ENCODE measurements at regions not wholly inside any gene's neighbourhood (a gene's known extent, or its start where the extent isn't known, plus 50 kb on each side); places are given as distances from the start of the nearest gene placed in this dataset.

DNA sequence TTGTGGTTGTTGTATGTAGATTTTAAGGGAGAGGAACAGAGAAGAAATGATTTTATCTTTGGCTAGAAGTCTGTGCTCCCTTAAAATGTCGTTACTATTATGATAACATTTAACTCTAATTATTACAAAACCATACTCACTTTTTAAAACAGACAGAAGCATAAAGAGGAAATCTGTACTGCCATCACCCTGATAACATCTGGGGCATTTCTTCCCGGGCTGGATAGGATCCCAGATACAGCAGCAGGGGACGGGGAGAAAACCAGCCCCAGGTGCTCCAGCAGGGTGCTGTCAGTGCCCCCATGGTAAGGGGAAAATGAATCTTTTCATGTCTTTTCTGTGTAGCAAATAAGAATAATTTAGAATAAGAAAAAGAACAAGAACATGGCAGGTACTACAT lies 139.4 kb upstream of the IRX6 start:
- peaks cover 3% of the 10 kb centered on the region; the same call in 1 of the 2 replicates for H3K27me3 ChIP-seq (ENCODE audit: insufficient read depth, low read length)
- H3K9ac ChIP-seq (ENCODE audit: low read depth, low read length): no peak overlapping the region
- no peaks in the 10 kb centered on the region for H3K36me3 ChIP-seq (ENCODE audit: insufficient read depth, low read depth, low read length)
- no peak overlapping the region for H3K4me3 ChIP-seq (ENCODE audit: low read length)
- no peaks in the 10 kb centered on the region for H3K9me3 ChIP-seq (ENCODE audit: insufficient read depth, low read depth, low read length)
- H3K27ac ChIP-seq (ENCODE audit: low read length): no peak overlapping the region
- peaks cover 15% of the 10 kb centered on the region for H3K4me1 ChIP-seq (ENCODE audit: insufficient read depth, low read length)

DNA sequence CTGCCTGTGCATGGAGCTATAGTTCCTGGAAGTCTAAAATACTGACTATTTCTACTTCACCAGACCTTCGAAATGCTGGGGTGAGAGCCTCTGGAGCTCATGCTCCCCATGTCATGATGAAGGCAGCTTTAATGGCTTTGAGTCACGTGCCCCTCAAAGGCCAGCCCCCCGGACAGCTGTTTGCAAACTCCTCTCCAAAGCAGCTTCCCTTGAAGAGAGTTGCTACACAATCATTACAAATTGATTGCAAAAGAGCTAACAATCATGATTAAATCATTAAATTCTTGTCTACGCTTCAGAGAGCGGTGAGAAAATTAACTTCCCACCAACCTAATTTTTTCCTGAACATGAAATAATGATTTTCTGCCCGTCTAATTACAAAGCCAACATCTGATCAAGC lies 134.8 kb upstream of the IRX6 start:
- Histone ChIP-seq H3K9ac (ENCODE audit: low read depth, low read length) (no peak overlapping the region), H3K27me3 (ENCODE audit: insufficient read depth, low read length) (peaks cover 5% of the 10 kb centered on the region; the same call in 1 of the 2 replicates), H3K27ac (ENCODE audit: low read length) (no peak overlapping the region), H3K36me3 (ENCODE audit: insufficient read depth, low read depth, low read length) (no peaks in the 10 kb centered on the region), H3K4me1 (ENCODE audit: insufficient read depth, low read length) (peaks cover 15% of the 10 kb centered on the region; the same call in 1 of the 2 replicates), H3K4me3 (ENCODE audit: low read length) (no peak overlapping the region; the same call in 1 of the 2 replicates), H3K9me3 (ENCODE audit: insufficient read depth, low read depth, low read length) (0 out of 2 replicates have a peak, but pooled peaks cover 4% of the 10 kb centered on the region)

DNA sequence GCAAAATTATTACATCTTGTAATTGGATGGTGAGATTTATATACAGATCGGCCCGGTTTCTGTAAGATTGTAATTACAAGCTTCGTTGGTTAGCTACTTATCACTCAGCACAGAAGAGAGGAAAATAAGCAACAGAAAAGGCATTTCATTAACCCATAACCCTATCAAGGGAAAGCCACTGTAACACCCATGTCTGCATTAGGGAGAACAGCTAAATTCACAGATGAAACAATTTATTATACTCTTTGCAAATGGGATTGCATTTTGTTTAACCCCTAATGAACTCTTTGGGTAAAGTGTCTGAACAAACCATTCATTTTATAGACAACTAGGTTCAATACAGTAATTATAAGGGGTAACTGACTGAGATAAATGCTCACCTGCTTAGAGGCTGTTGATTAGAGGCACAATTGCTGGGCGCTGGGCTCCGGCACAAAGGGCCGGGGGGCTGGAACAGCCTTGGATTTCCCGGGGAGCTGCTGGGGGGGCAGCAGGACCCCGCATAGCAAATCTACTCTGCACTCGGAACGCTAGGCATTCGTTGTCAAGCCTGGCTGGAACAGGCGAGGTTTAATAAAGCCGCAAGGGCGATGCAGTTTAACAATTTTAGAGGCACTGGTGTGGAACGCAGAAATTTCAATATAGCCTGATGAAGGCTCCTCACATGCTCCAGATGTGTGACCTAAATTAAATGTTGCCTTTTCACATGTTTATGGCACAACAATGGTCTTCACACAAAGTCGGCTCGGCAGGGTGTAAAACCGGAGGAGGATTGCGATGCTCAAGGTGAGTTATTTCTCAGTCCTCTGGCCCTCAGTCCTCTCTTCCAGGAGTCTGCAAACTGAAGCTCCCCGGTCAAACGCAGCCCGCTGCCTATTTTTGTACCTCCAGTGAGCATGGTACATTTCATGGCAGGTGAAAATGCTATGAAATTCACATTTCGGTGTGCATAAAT lies 134.0 kb upstream of the IRX6 start:
- Histone ChIP-seq H3K4me1 (ENCODE audit: insufficient read depth, low read length) (peaks cover 9% of the 10 kb centered on the region; the same call in 1 of the 2 replicates), H3K9me3 (ENCODE audit: insufficient read depth, low read depth, low read length) (0 out of 2 replicates have a peak, but pooled peaks cover 4% of the 10 kb centered on the region), H3K27me3 (ENCODE audit: insufficient read depth, low read length) (peaks cover 5% of the 10 kb centered on the region; the same call in 1 of the 2 replicates), H3K9ac (ENCODE audit: low read depth, low read length) (peak overlapping the region; percentile 30; the same call in 1 of the 2 replicates), H3K27ac (ENCODE audit: low read length) (no peak overlapping the region), H3K36me3 (ENCODE audit: insufficient read depth, low read depth, low read length) (no peaks in the 10 kb centered on the region), H3K4me3 (ENCODE audit: low read length) (peak overlapping the region; percentile 48; the same call in 1 of the 2 replicates)

DNA sequence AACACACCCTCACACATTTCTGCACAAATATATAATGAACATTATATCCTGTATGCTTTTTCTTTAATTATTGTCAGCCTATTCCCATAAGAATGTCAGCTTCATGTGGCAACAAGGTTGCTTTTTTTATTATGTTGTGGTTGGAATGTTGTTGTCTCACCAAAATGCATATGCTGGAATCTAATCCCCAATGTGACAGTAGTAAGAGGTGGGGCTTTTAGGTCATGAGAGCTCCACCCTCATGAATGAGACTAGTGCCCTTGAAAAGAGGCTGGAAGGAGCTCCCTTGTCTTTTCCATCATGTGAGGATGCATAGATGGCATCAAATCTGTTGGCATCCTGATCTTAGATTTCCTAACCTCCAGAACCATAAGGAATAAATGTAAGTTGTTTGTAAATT lies 131.3 kb upstream of the IRX6 start:
- Histone ChIP-seq H3K27me3 (ENCODE audit: insufficient read depth, low read length) (peaks cover 5% of the 10 kb centered on the region; the same call in 1 of the 2 replicates), H3K36me3 (ENCODE audit: insufficient read depth, low read depth, low read length) (no peaks in the 10 kb centered on the region), H3K9ac (ENCODE audit: low read depth, low read length) (no peak overlapping the region), H3K27ac (ENCODE audit: low read length) (no peak overlapping the region), H3K4me3 (ENCODE audit: low read length) (no peak overlapping the region), H3K4me1 (ENCODE audit: insufficient read depth, low read length) (peaks cover 9% of the 10 kb centered on the region; the same call in 1 of the 2 replicates), H3K9me3 (ENCODE audit: insufficient read depth, low read depth, low read length) (peaks cover 6% of the 10 kb centered on the region)

DNA sequence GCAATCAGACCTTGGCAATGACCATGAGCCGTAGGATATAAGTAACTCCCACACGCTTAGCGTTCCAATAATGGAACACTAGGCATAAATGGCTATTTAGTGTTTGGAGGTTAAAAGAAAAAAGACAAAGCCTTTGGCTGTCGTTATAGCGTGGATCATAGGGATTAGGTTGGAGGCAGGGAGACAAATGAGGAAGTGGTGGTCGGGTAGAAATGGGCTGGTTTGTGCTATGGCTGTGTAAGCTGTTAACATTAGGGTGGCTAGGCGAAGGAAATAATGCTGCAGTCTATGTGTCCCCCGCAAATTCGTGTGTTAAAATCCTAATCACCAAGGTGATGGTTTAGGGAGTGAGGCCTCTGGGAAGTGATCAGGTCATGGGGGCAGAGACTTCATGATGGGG lies 120.4 kb upstream of the IRX6 start:
- peaks cover 5% of the 10 kb centered on the region; the same call in 1 of the 2 replicates for H3K4me1 ChIP-seq (ENCODE audit: insufficient read depth, low read length)
- H3K27ac ChIP-seq (ENCODE audit: low read length): no peak overlapping the region
- H3K9me3 ChIP-seq (ENCODE audit: insufficient read depth, low read depth, low read length): peaks cover 11% of the 10 kb centered on the region
- no peak overlapping the region for H3K4me3 ChIP-seq (ENCODE audit: low read length)
- no peaks in the 10 kb centered on the region for H3K27me3 ChIP-seq (ENCODE audit: insufficient read depth, low read length)
- H3K36me3 ChIP-seq (ENCODE audit: insufficient read depth, low read depth, low read length): no peaks in the 10 kb centered on the region
- no peak overlapping the region for H3K9ac ChIP-seq (ENCODE audit: low read depth, low read length)

DNA sequence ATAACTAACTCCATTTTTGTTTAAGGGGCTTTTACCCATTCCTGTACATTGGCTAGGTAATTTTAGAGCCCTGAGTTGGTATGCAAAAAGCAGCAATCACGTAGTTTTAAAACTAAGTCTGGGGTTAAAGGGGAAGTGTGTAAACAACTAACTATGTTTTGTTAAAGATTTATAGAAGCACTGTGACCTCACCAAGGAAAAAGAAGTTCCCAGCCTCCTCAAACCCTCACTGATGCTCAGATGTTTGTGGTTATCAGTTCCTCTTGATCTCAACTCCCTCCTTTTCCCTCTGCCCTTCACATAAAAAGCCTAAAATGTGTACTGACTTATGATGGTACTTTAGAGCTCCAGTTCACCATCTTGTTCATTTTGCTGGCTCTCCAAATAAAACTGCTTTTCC lies 119.9 kb upstream of the IRX6 start:
- Histone ChIP-seq H3K27ac (ENCODE audit: low read length) (no peak overlapping the region), H3K4me1 (ENCODE audit: insufficient read depth, low read length) (peaks cover 5% of the 10 kb centered on the region; the same call in 1 of the 2 replicates), H3K36me3 (ENCODE audit: insufficient read depth, low read depth, low read length) (no peaks in the 10 kb centered on the region), H3K9me3 (ENCODE audit: insufficient read depth, low read depth, low read length) (peaks cover 7% of the 10 kb centered on the region), H3K27me3 (ENCODE audit: insufficient read depth, low read length) (no peaks in the 10 kb centered on the region), H3K4me3 (ENCODE audit: low read length) (no peak overlapping the region), H3K9ac (ENCODE audit: low read depth, low read length) (no peak overlapping the region)

DNA sequence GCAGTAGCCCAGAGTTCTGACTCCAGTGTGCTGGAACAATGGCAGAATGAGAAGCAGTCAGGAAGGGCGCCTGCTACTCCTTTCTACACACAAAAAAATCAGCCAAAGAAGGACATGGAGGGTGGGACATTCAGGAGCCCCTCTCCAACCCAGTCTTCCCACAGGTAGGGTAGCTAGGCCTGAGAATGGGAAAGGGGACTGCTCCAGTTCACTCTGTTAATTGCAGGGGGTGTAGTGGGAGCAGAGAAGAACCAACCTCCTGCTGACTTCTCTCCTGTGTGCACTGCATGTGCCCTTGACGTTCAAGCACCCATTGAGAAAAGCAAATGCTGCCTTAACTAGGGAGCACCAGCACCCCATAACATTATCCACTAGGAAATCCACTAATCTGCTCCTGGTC lies 119.1 kb upstream of the IRX6 start:
- Histone ChIP-seq H3K27me3 (ENCODE audit: insufficient read depth, low read length) (no peaks in the 10 kb centered on the region), H3K4me1 (ENCODE audit: insufficient read depth, low read length) (peaks cover 5% of the 10 kb centered on the region; the same call in 1 of the 2 replicates), H3K36me3 (ENCODE audit: insufficient read depth, low read depth, low read length) (no peaks in the 10 kb centered on the region), H3K9ac (ENCODE audit: low read depth, low read length) (no peak overlapping the region), H3K27ac (ENCODE audit: low read length) (no peak overlapping the region), H3K4me3 (ENCODE audit: low read length) (no peak overlapping the region), H3K9me3 (ENCODE audit: insufficient read depth, low read depth, low read length) (no peaks in the 10 kb centered on the region)

DNA sequence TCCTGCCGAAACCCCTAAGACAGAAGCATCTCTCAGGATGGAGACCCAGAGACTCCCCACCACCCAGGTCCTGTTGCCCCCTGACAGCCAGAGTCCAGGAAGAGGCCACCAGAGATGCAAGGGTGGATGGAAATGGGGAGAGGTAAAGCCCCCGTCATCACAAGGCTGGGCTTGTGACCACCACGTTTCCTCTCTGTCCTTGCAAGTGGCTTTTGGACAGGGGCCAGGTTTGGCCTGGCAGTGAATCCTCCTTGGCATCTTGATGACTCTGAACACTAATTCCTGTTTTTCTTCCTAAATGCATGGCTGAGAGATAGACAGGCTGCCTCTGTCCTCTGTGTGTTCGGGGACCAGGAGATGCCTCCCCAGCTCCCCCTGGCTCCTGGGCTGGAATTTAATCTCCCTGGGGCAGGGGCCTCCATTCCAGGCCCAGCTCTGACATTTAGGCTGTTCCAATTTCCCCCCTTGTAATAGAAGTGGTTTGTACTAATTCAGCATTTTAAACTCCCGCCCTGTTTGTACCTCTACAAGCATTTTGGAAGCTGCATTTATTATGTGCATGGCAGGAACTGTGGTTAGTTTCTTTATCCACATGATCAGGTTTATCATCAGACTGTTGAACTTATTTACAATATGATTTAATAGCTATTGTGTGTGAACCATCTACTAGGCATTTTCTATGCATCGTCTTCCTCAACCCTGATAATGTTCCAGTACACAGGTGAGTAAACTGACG lies 116.1 kb upstream of the IRX6 start:
- no peaks in the 10 kb centered on the region for H3K9me3 ChIP-seq (ENCODE audit: insufficient read depth, low read depth, low read length)
- H3K27ac ChIP-seq (ENCODE audit: low read length): no peak overlapping the region
- no peaks in the 10 kb centered on the region for H3K27me3 ChIP-seq (ENCODE audit: insufficient read depth, low read length)
- H3K9ac ChIP-seq (ENCODE audit: low read depth, low read length): no peak overlapping the region
- no peaks in the 10 kb centered on the region for H3K36me3 ChIP-seq (ENCODE audit: insufficient read depth, low read depth, low read length)
- no peaks in the 10 kb centered on the region for H3K4me1 ChIP-seq (ENCODE audit: insufficient read depth, low read length)
- no peak overlapping the region for H3K4me3 ChIP-seq (ENCODE audit: low read length)

DNA sequence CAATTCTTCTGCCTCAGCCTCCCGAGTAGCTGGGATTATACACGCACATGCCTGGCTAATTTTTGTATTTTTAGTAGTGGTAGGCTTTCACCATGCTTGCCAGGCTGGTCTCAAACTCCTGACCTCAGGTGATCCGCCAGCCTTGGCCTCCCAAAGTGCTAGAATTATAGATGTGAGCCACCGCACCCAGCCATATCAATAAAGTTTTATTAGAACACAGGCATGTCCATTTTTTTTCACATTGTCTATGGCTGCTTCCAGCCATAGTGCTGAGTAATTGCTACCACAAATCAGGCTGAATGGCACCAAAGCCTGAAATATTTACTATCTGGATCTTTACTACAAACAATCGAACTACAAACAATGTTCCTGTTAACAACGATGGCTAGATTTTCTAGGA lies 114.4 kb upstream of the IRX6 start:
- Histone ChIP-seq H3K27ac (ENCODE audit: low read length) (no peak overlapping the region), H3K4me3 (ENCODE audit: low read length) (no peak overlapping the region), H3K9me3 (ENCODE audit: insufficient read depth, low read depth, low read length) (no peaks in the 10 kb centered on the region)

DNA sequence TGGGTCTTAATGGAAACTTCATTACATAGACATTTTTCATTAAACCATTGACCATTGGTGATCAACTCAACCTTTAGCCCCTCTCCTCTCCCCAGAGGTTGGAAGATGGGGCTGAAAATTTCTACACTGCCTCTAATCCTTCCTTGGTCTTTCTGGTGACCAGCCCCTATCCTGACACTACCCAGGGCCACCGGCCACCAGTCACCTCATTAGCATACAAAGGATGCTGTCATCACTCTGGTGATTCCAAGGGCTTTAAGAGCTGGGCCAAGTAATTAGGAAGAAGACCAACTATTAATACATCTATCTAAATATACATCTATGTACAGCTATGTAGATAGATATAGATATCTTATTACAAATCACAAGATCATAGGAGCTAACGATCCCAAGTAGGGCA lies 111.2 kb upstream of the IRX6 start:
- no peaks in the 10 kb centered on the region for H3K27me3 ChIP-seq (ENCODE audit: insufficient read depth, low read length)
- H3K4me1 ChIP-seq (ENCODE audit: insufficient read depth, low read length): no peaks in the 10 kb centered on the region
- H3K9me3 ChIP-seq (ENCODE audit: insufficient read depth, low read depth, low read length): no peaks in the 10 kb centered on the region
- no peaks in the 10 kb centered on the region for H3K36me3 ChIP-seq (ENCODE audit: insufficient read depth, low read depth, low read length)
- H3K4me3 ChIP-seq (ENCODE audit: low read length): no peak overlapping the region
- H3K9ac ChIP-seq (ENCODE audit: low read depth, low read length): no peak overlapping the region
- no peak overlapping the region for H3K27ac ChIP-seq (ENCODE audit: low read length)

More for the DNA sequence above, 114.4 kb upstream of the IRX6 start:
- Histone ChIP-seq H3K27me3 (ENCODE audit: insufficient read depth, low read length) (no peaks in the 10 kb centered on the region), H3K9ac (ENCODE audit: low read depth, low read length) (no peak overlapping the region), H3K36me3 (ENCODE audit: insufficient read depth, low read depth, low read length) (no peaks in the 10 kb centered on the region), H3K4me1 (ENCODE audit: insufficient read depth, low read length) (no peaks in the 10 kb centered on the region)

DNA sequence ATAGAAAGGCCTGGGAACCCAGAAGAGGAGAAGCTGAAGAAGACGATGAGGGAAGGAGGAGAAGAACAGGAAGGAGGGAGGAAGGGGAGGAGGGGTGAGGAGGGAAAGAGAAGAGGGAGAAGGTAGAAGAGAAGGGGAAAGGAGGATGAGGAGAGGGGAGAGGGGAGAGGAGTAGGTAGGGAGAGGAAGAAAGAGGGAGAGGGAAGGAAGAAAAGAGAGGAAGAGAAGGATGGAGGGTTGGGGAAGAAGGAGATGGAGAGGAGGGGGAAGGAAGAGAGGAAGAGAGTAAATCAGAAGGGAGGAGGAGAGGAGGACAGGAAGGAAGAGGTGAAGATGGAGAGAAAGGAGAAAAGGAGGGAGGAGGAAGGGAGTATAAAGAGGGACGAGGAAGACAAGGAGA lies 109.6 kb upstream of the IRX6 start:
- no peaks in the 10 kb centered on the region for H3K4me1 ChIP-seq (ENCODE audit: insufficient read depth, low read length)
- no peaks in the 10 kb centered on the region for H3K36me3 ChIP-seq (ENCODE audit: insufficient read depth, low read depth, low read length)
- no peaks in the 10 kb centered on the region for H3K9me3 ChIP-seq (ENCODE audit: insufficient read depth, low read depth, low read length)
- H3K27me3 ChIP-seq (ENCODE audit: insufficient read depth, low read length): no peaks in the 10 kb centered on the region
- no peak overlapping the region for H3K9ac ChIP-seq (ENCODE audit: low read depth, low read length)
- H3K4me3 ChIP-seq (ENCODE audit: low read length): no peak overlapping the region
- H3K27ac ChIP-seq (ENCODE audit: low read length): no peak overlapping the region
